Transverse colon (tissue), 4 donors: ENCODE measurements at regions not wholly inside any gene's neighbourhood (a gene's known extent, or its start where the extent isn't known, plus 50 kb on each side); places are given as distances from the start of the nearest gene placed in this dataset.
A peak's percentile ranks its signal among the peaks of the same experiment; 100 is the strongest.

Experiments used
- DNase-seq: peaks from one replicate; pipeline ENCODE4 v3.0.0-alpha.2; 2019
- H3K27ac ChIP-seq, 4 donors: fragments of 200-600 bp; sonication (generic); 2 replicates each; pipeline ENCODE4 v1.5.1; 2016 to 2018; ENCODE audit warnings: inconsistent platforms in 4 of 4
- H3K27me3 ChIP-seq: fragments of 200-600 bp; sonication (generic); 2 replicates; pipeline ENCODE4 v1.5.1; 2017; ENCODE audit warnings: inconsistent platforms
- H3K36me3 ChIP-seq, 4 donors: fragments of 200-600 bp; sonication (generic); 2 replicates each; pipeline ENCODE4 v1.5.1; 2017 to 2019; ENCODE audit warnings: inconsistent platforms in 4 of 4
- H3K4me1 ChIP-seq, 4 donors: fragments of 200-600 bp; sonication (generic); 2 replicates each; pipeline ENCODE4 v1.5.1; 2017 to 2020; ENCODE audit warnings: inconsistent platforms in 4 of 4
- H3K4me3 ChIP-seq, 4 donors: fragments of 200-600 bp; sonication (generic); 1 replicate in 1 of 4; 2 replicates in 3 of 4; pipeline versions ENCODE4 v1.5.1 to v1.6.1; 2017 to 2019; ENCODE audit warnings: inconsistent platforms in 4 of 4
- H3K9me3 ChIP-seq, 2 donors: fragments of 200-600 bp; sonication (generic); 2 replicates each; pipeline ENCODE4 v1.5.1; 2017 to 2019; ENCODE audit warnings: inconsistent platforms in 2 of 2
- EP300 ChIP-seq: sonication (generic); formaldehyde crosslinking; IDR thresholded peaks from one replicate; pipeline ENCODE4 v1.6.1; 2017; ENCODE audit warnings: antibody characterized with exemption, low read depth
- POLR2A ChIP-seq: fragments of 450-650 bp; IDR thresholded peaks from one replicate; pipeline ENCODE4 v1.6.1; 2016; ENCODE audit warnings: antibody characterized with exemption, mild to moderate bottlenecking, moderate library complexity
- POLR2AphosphoS5 ChIP-seq, 3 donors: sonication (generic); formaldehyde crosslinking; IDR thresholded peaks; one replicate each; pipeline ENCODE4 v1.6.1; 2016; ENCODE audit warnings: antibody characterized with exemption in 3 of 3
- WGBS, 2 donors: methylation state at CpG; one replicate each; pipeline ENCODE4 v1.1.5; 2018; ENCODE audit warnings: low coverage in 1 of 2; 5-methylcytosine and 5-hydroxymethylcytosine counted together
- in situ Hi-C, 4 donors: fragments of 200-750 bp; cut with MboI; loops; one replicate each; pipeline versions ENCODE4 v1.15.0 to v1.15.1; 2017; ENCODE audit warnings: low sequenced_read_pairs in 3 of 4, low pct_ligation_motif_present in 1 of 4, low pct_unique_long_range_greater_than_20kb in 1 of 4
- intact Hi-C: fragments of 100-400 bp; cut with DNase I; formaldehyde crosslinking; loops from one replicate; pipeline ENCODE4 v1.15.1; 2023; ENCODE audit warnings: low total_unique reads
- TF ChIP-seq, protein P1 (sequence below), 5 experiments: fragments of 200-600 bp in 3 of 5; fragments of 450-650 bp in 2 of 5; sonication (generic) in 3 of 5; IDR thresholded peaks; 1 replicate in 2 of 5; 2 replicates in 3 of 5; pipeline ENCODE4 v1.5.1; 2016 to 2017; ENCODE audit warnings: antibody characterized with exemption in 5 of 5, inconsistent platforms in 3 of 5, mild to moderate bottlenecking in 2 of 5, moderate library complexity in 1 of 5

DNA sequence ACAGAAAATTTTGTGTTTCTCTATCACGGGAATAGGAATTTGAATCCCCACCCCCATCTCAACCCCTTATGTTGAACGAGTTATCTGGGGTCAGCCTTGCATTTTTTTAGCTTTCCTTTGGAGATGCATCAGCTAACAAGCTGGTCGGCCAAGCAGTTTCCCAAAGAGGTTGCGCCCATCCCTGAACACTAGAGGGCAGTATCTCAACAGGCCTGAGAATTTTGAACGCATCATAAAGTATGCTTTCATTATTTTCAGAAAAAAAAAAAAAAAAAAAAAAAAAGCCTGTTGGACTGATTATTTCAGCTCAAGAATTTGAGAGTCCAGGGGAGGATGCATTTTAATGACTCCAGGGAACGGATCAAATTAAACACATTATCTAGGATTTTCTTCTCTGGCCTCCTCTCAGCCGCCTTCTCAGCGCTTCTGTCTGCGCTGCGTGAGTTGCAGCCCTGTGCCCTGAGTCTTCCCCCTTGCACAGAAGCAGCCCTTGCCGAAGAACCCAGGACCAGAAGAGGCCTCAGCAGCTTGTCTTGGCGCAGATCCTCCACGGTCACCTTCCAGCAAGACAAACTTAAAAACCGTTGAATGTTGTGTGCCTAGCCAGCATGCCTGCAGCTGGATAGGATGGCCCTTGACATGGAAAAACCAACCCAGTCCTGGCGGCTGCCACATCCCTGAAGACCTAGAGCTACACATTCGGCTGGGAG is 76.6 kb upstream of the GZMB start:
- Histone ChIP-seq H3K4me1 (no peaks in the 10 kb centered on the region), H3K4me3 (no peak overlapping the region), H3K27ac (no peak overlapping the region), H3K27me3 (no peaks in the 10 kb centered on the region), H3K36me3 (no peaks in the 10 kb centered on the region), H3K9me3 (no peaks in the 10 kb centered on the region)
- in situ Hi-C loops: no loop called here
- DNase-seq: peak; percentile 44
- WGBS, 2 donors: 42 to 55% methylated on average over 8 to 16 of the region's 16 CpGs
- intact Hi-C loops: no loop called here
- TF ChIP-seq, protein P1, sequence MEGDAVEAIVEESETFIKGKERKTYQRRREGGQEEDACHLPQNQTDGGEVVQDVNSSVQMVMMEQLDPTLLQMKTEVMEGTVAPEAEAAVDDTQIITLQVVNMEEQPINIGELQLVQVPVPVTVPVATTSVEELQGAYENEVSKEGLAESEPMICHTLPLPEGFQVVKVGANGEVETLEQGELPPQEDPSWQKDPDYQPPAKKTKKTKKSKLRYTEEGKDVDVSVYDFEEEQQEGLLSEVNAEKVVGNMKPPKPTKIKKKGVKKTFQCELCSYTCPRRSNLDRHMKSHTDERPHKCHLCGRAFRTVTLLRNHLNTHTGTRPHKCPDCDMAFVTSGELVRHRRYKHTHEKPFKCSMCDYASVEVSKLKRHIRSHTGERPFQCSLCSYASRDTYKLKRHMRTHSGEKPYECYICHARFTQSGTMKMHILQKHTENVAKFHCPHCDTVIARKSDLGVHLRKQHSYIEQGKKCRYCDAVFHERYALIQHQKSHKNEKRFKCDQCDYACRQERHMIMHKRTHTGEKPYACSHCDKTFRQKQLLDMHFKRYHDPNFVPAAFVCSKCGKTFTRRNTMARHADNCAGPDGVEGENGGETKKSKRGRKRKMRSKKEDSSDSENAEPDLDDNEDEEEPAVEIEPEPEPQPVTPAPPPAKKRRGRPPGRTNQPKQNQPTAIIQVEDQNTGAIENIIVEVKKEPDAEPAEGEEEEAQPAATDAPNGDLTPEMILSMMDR (IDR thresholded peaks at IDR 0.05): peak; percentile 55 to 82 (median 69)
- no peak for TF ChIP-seq EP300

GRCh38 chr14:24708684-24709083 is 74.7 kb upstream of the GZMB start:
- Histone ChIP-seq H3K36me3 (no peaks in the 10 kb centered on the region), H3K4me1 (no peaks in the 10 kb centered on the region), H3K9me3 (no peaks in the 10 kb centered on the region), H3K27me3 (no peaks in the 10 kb centered on the region), H3K4me3 (no peak overlapping the region), H3K27ac (no peak overlapping the region)
- TF ChIP-seq, protein P1 (IDR thresholded peaks at IDR 0.05): no peak
- no peak for TF ChIP-seq POLR2AphosphoS5 (IDR thresholded peaks at IDR 0.05)
- TF ChIP-seq EP300: no peak
- TF ChIP-seq POLR2A: no peak
- WGBS, 2 donors: 83 to 100% methylated on average over 1 to 3 of the region's 3 CpGs
- DNase-seq: no peak
- in situ Hi-C loops (no loop called here), intact Hi-C loops (no loop called here)

DNA sequence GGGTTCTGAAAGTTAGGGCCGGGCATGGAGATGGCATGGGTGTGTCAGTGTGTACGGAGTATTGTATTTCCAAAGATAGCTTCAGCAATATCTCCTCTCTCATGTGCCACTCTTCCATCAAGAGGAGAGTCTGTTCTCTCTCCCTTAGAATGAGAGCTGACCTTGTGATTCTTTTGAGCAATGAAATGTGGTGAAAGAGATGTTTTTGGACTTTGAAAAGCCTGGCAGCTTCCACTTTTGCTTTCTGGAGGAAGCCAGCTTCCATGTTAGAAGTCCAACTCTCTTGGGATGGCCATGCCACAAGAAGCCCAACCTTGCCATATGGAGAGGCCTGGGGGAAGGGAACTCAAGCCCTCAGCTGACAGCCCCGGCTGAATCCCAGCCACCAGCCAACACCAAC is 72.4 kb upstream of the GZMB start:
- Histone ChIP-seq H3K9me3 (no peaks in the 10 kb centered on the region), H3K36me3 (no peaks in the 10 kb centered on the region), H3K27ac (no peak overlapping the region), H3K4me1 (no peaks in the 10 kb centered on the region), H3K4me3 (no peak overlapping the region), H3K27me3 (no peaks in the 10 kb centered on the region)
- TF ChIP-seq, protein P1 (IDR thresholded peaks at IDR 0.05): no peak
- TF ChIP-seq POLR2AphosphoS5 (IDR thresholded peaks at IDR 0.05): no peak
- WGBS, 2 donors: 72 to 100% methylated on average over 2 to 3 of the region's 3 CpGs
- in situ Hi-C loops (no loop called here), intact Hi-C loops (no loop called here)
- DNase-seq: no peak

- TF ChIP-seq EP300 (no peak), POLR2AphosphoS5 (IDR thresholded peaks at IDR 0.05) (no peak), POLR2A (no peak)
- TF ChIP-seq, protein P1 (IDR thresholded peaks at IDR 0.05): no peak
- no peak overlapping the region for H3K4me3 ChIP-seq
- H3K9me3 ChIP-seq: no peaks in the 10 kb centered on the region
- H3K27me3 ChIP-seq: no peaks in the 10 kb centered on the region
- in situ Hi-C loops: no loop called here
- intact Hi-C loops: no loop called here
- H3K4me1 ChIP-seq: no peaks in the 10 kb centered on the region
- 50 to 72% methylated on average over 1 to 4 of the region's 4 CpGs for WGBS, 2 donors
- H3K27ac ChIP-seq: no peak overlapping the region
- H3K36me3 ChIP-seq: no peaks in the 10 kb centered on the region
- DNase-seq: no peak
These were observed 71.8 kb upstream of the GZMB start for GRCh38 chr14:24705840-24706239.
